ENCODE measurements at regions not wholly inside any gene's neighbourhood (a gene's known extent, or its start where the extent isn't known, plus 50 kb on each side); places are given as distances from the start of the nearest gene placed in this dataset.

DNA sequence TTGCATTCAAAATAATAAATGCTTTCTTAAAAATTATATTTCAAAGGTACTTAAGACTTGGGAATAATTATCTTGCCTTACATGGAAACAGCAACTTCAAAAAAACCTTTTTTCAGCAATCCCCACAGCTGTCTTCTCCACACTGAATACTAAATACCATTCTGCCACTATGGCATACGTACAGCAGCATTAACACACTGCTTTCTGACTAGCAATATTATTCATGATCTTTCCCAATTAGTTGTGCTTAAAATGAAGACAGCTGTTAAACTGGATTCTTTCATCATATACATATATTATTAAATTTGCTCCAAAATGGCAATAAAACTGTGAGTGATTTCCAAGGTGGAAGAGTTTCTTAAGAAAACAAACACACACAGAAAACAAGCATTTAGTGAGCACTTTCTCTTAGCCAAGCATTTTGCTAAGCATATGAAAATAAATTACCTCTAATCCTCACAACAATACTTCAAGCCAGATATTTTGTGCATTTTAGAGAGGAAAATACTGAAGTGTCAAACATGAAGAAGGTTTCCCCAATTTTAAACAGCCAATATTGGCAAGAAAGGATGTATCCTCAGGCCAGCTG lies 609.5 kb downstream of the SLITRK1 start:
- TF ChIP-seq CTCF (IDR thresholded peaks at IDR 0.05; ENCODE audit: low read depth, low read length) (no peak), POLR2A (IDR thresholded peaks at IDR 0.05; ENCODE audit: extremely low read depth, insufficient read length) (no peak), MYC (IDR thresholded peaks at IDR 0.05; ENCODE audit: low read depth, low read length) (no peak)
- TF ChIP-seq, protein P1, sequence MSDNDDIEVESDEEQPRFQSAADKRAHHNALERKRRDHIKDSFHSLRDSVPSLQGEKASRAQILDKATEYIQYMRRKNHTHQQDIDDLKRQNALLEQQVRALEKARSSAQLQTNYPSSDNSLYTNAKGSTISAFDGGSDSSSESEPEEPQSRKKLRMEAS (IDR thresholded peaks at IDR 0.05; ENCODE audit: low read depth, low read length) = no peak
- H3K4me3 ChIP-seq (ENCODE audit: low read depth, low read length) = no peak overlapping the region
- DNase-seq (ENCODE audit: low read depth) = no peak

DNA sequence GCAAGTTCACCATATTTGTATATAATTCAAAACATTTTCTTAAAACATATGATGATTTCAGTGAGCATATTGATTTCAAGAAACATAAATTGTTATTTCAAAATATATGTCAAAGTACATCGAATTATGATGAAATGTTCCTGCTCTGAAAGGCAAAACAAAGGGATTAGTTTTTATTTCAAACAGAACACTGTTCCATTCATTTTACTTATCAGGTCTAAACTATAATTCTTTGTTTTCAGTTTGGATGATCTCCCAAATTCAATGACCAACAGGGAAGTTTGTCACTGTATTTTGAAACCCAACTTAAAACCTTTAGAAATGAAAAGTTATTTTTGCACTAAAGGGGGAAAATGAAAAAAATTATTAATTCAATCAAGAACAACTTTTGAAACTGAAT lies 610.2 kb downstream of the SLITRK1 start:
- TF ChIP-seq, protein P1 (IDR thresholded peaks at IDR 0.05; ENCODE audit: low read depth, low read length) = no peak
- TF ChIP-seq MYC (IDR thresholded peaks at IDR 0.05; ENCODE audit: low read depth, low read length) (no peak), CTCF (IDR thresholded peaks at IDR 0.05; ENCODE audit: low read depth, low read length) (no peak), POLR2A (IDR thresholded peaks at IDR 0.05; ENCODE audit: extremely low read depth, insufficient read length) (no peak)
- no peak for DNase-seq (ENCODE audit: low read depth)

DNA sequence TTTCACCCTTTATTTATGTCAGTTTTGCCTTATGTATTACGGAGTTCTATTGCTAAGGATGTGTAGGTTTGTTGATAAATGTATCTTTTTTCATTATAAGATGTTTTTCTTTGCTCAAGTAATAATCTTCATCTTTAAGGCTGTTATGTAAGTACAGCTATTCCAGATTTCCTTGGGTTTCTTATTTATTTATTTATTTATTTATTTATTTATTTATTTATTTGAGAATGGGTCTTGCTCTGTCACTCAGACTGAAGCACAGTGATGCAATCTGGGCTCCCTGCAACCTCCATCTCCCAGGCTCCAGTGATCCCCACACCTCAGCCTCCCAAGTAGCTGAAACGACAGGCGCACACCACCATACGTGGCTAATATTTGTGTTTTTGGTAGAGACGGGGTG lies 617.0 kb downstream of the SLITRK1 start:
- no peak for DNase-seq (ENCODE audit: low read depth)
- no peak for TF ChIP-seq CTCF (IDR thresholded peaks at IDR 0.05; ENCODE audit: low read depth, low read length)
- no peak for TF ChIP-seq POLR2A (IDR thresholded peaks at IDR 0.05; ENCODE audit: extremely low read depth, insufficient read length)
- no peak for TF ChIP-seq MYC (IDR thresholded peaks at IDR 0.05; ENCODE audit: low read depth, low read length)
- TF ChIP-seq, protein P1 (IDR thresholded peaks at IDR 0.05; ENCODE audit: low read depth, low read length) = no peak
- no peak overlapping the region for H3K4me3 ChIP-seq (ENCODE audit: low read depth, low read length)

More for the DNA sequence above, 610.2 kb downstream of the SLITRK1 start:
- H3K4me3 ChIP-seq (ENCODE audit: low read depth, low read length) = no peak overlapping the region

DNA sequence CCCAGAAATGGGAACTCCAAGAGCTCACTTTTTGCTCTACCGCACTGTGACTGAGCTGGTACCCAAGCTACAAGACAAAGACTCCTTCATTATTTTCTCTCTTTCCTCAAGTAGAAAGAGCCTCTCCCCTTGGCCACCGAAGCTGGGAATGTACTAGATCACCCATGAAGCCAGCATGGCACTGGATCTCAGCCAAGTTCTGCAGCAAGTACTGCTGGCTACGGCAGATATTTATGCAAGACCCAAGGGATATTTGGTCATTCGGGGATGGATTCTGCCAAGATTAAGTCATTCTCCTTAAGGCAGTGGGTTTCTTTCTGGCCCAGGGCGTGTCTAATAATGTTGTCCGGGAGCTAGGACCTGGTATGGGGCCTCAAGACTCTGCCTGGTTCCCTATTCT lies 633.5 kb downstream of the SLITRK1 start:
- DNase-seq (ENCODE audit: low read depth) = no peak
- TF ChIP-seq CTCF (IDR thresholded peaks at IDR 0.05; ENCODE audit: low read depth, low read length) = no peak
- TF ChIP-seq, protein P1 (IDR thresholded peaks at IDR 0.05; ENCODE audit: low read depth, low read length) = no peak
- no peak for TF ChIP-seq POLR2A (IDR thresholded peaks at IDR 0.05; ENCODE audit: extremely low read depth, insufficient read length)
- TF ChIP-seq MYC (IDR thresholded peaks at IDR 0.05; ENCODE audit: low read depth, low read length) = no peak
- no peak overlapping the region for H3K4me3 ChIP-seq (ENCODE audit: low read depth, low read length)

- H3K4me3 ChIP-seq (ENCODE audit: low read depth, low read length) = no peak overlapping the region
- TF ChIP-seq, protein P1 (IDR thresholded peaks at IDR 0.05; ENCODE audit: low read depth, low read length) = no peak
- no peak for TF ChIP-seq MYC (IDR thresholded peaks at IDR 0.05; ENCODE audit: low read depth, low read length)
- no peak for TF ChIP-seq CTCF (IDR thresholded peaks at IDR 0.05; ENCODE audit: low read depth, low read length)
- DNase-seq (ENCODE audit: low read depth) = no peak
These were observed 649.6 kb downstream of the SLITRK1 start for GRCh38 chr13:83232626-83233025.
